ENCODE measurements at regions not wholly inside any gene's neighbourhood (a gene's known extent, or its start where the extent isn't known, plus 50 kb on each side); places are given as distances from the start of the nearest gene placed in this dataset.

- WGBS, 4 donors = 80 to 85% (median 81%) methylated on average over 6 of the region's 6 CpGs
- no peak for DNase-seq
- no peak overlapping the region for H3K27ac ChIP-seq
- no peaks in the 10 kb centered on the region for H3K27me3 ChIP-seq
- H3K9me3 ChIP-seq (replicated peaks in 1 of 3) = no peaks in the 10 kb centered on the region
- H3K36me3 ChIP-seq (replicated peaks in 1 of 2) = no peaks in the 10 kb centered on the region
- H3K4me3 ChIP-seq = no peak overlapping the region
- no peak for TF ChIP-seq POLR2A (IDR thresholded peaks at IDR 0.05)
- no peak for TF ChIP-seq CTCF (IDR thresholded peaks at IDR 0.05)
- no peaks in the 10 kb centered on the region for H3K4me1 ChIP-seq (replicated peaks in 1 of 2)
- intact Hi-C loops (cut with DNase I) = no loop called here
These were observed 861.0 kb downstream of the RPS29 start for GRCh38 chr14:48725051-48725734.

- H3K9me3 ChIP-seq (replicated peaks in 1 of 3) = no peaks in the 10 kb centered on the region
- DNase-seq = no peak
- no peak overlapping the region for H3K4me3 ChIP-seq
- WGBS, 4 donors = 0 to 72% (median 36%) methylated on average over 1 of the region's 1 CpG
- H3K4me1 ChIP-seq (replicated peaks in 1 of 2) = no peaks in the 10 kb centered on the region
- intact Hi-C loops (cut with DNase I) = no loop called here
- H3K27me3 ChIP-seq = no peaks in the 10 kb centered on the region
- no peak for TF ChIP-seq POLR2A (IDR thresholded peaks at IDR 0.05)
- TF ChIP-seq CTCF (IDR thresholded peaks at IDR 0.05) = no peak
- H3K36me3 ChIP-seq (replicated peaks in 1 of 2) = no peaks in the 10 kb centered on the region
- no peak overlapping the region for H3K27ac ChIP-seq
These were observed 862.2 kb downstream of the RPS29 start for GRCh38 chr14:48723841-48724495.

GRCh38 chr14:48714366-48714765 is 871.8 kb downstream of the RPS29 start:
- no peak for DNase-seq
- TF ChIP-seq CTCF (IDR thresholded peaks at IDR 0.05) (no peak), POLR2A (IDR thresholded peaks at IDR 0.05) (no peak)
- H3K4me3 ChIP-seq = no peak overlapping the region
- intact Hi-C loops (cut with DNase I) = no loop called here
- H3K9me3 ChIP-seq (replicated peaks in 1 of 3) = no peaks in the 10 kb centered on the region
- no peak overlapping the region for H3K27ac ChIP-seq
- WGBS, 4 donors = 86 to 93% (median 89%) methylated on average over 7 of the region's 7 CpGs
- H3K27me3 ChIP-seq = no peaks in the 10 kb centered on the region
- no peaks in the 10 kb centered on the region for H3K36me3 ChIP-seq (replicated peaks in 1 of 2)
- H3K4me1 ChIP-seq (replicated peaks in 1 of 2) = no peaks in the 10 kb centered on the region

GRCh38 chr14:48710133-48710532 is 876.0 kb downstream of the RPS29 start:
- H3K9me3 ChIP-seq (replicated peaks in 1 of 3) = no peaks in the 10 kb centered on the region
- DNase-seq = no peak
- no peaks in the 10 kb centered on the region for H3K36me3 ChIP-seq (replicated peaks in 1 of 2)
- no peaks in the 10 kb centered on the region for H3K4me1 ChIP-seq (replicated peaks in 1 of 2)
- no peak overlapping the region for H3K4me3 ChIP-seq
- no peaks in the 10 kb centered on the region for H3K27me3 ChIP-seq
- intact Hi-C loops (cut with DNase I) = no loop called here
- no peak overlapping the region for H3K27ac ChIP-seq
- TF ChIP-seq POLR2A (IDR thresholded peaks at IDR 0.05) = no peak
- no peak for TF ChIP-seq CTCF (IDR thresholded peaks at IDR 0.05)
- WGBS, 4 donors = 67 to 71% (median 68%) methylated on average over 1 of the region's 1 CpG

All from adrenal gland (tissue), 9 donors.